Vagina (tissue), 2 donors: ENCODE measurements at regions not wholly inside any gene's neighbourhood (a gene's known extent, or its start where the extent isn't known, plus 50 kb on each side); places are given as distances from the start of the nearest gene placed in this dataset.

Source experiments
- DNase-seq, 2 donors: peaks; one replicate each; pipeline ENCODE4 v3.0.0-alpha.2; 2017; ENCODE audit errors: extremely low spot score in 2 of 2
- H3K27ac ChIP-seq: fragments of 200-600 bp; sonication (generic); one replicate; pipeline ENCODE4 v1.5.1; 2019
- H3K27me3 ChIP-seq: fragments of 200-600 bp; sonication (generic); one replicate; pipeline ENCODE4 v1.5.1; 2019
- H3K36me3 ChIP-seq, 2 donors: fragments of 200-600 bp; sonication (generic); one replicate each; pipeline ENCODE4 v1.5.1; 2017 to 2019
- H3K4me1 ChIP-seq: fragments of 200-600 bp; sonication (generic); one replicate; pipeline ENCODE4 v1.5.1; 2019
- H3K4me3 ChIP-seq, 2 donors: fragments of 200-600 bp; sonication (generic); 1 replicate in 1 of 2; 2 replicates in 1 of 2; pipeline ENCODE4 v1.5.1; 2016 to 2019
- H3K9me3 ChIP-seq: fragments of 200-600 bp; sonication (generic); one replicate; pipeline ENCODE4 v1.5.1; 2019
- CTCF ChIP-seq, 3 experiments: fragments of 450-650 bp in 2 of 3; fragments of 200-600 bp in 1 of 3; sonication (generic) in 1 of 3; IDR thresholded peaks; one replicate each; pipeline ENCODE4 v1.5.1; 2017 to 2019; ENCODE audit warnings: antibody characterized with exemption in 3 of 3, mild to moderate bottlenecking in 2 of 3, moderate library complexity in 2 of 3
- POLR2A ChIP-seq, 2 donors: fragments of 450-650 bp; IDR thresholded peaks; one replicate each; pipeline ENCODE4 v1.6.1; 2017; ENCODE audit warnings: antibody characterized with exemption in 2 of 2, mild to moderate bottlenecking in 2 of 2, moderate library complexity in 2 of 2
- POLR2AphosphoS5 ChIP-seq, 2 donors: sonication (generic); formaldehyde crosslinking; IDR thresholded peaks; one replicate each; pipeline ENCODE4 v1.9.0; 2017; ENCODE audit warnings: antibody characterized with exemption in 2 of 2, mild to moderate bottlenecking in 2 of 2, low read depth in 1 of 2; ENCODE audit not compliant: insufficient read depth in 1 of 2
- intact Hi-C: fragments of 100-400 bp; cut with DNase I; formaldehyde crosslinking; loops from one replicate; pipeline ENCODE4 v1.15.1; 2023

DNA sequence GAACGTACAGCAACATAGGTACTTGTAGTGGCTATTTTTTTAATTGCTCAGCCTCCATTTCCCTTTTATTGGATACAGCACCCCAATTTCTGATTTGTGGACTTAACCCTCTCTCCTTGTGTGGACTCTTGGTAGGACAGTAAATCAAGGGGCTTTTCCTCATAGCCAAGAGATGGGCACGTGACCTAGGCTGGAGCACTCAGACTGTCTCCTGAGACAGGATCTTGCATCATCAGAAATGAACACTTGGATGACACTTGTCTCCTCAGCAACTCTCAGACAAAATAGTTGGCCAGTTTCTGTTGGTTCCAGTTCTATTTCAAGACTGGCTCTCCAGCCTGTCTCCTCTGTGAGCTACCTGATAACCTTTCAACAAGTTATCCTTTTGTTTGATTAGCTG, 112.9 kb upstream of the ZNF678 start:
- Histone ChIP-seq H3K27ac (no peak overlapping the region), H3K4me3 (no peak overlapping the region), H3K36me3 (no peaks in the 10 kb centered on the region), H3K27me3 (no peaks in the 10 kb centered on the region), H3K4me1 (no peaks in the 10 kb centered on the region), H3K9me3 (no peaks in the 10 kb centered on the region)
- no peak for DNase-seq
- intact Hi-C loops = no loop called here
- TF ChIP-seq CTCF (IDR thresholded peaks at IDR 0.05) (no peak), POLR2AphosphoS5 (IDR thresholded peaks at IDR 0.05; ENCODE audit: insufficient read depth in 1 of 2, low read depth in 1 of 2) (no peak), POLR2A (IDR thresholded peaks at IDR 0.05) (no peak)

GRCh38 chr1:227449741-227450441, 113.5 kb upstream of the ZNF678 start:
- Histone ChIP-seq H3K9me3 (no peaks in the 10 kb centered on the region), H3K27ac (no peak overlapping the region), H3K36me3 (no peaks in the 10 kb centered on the region), H3K27me3 (no peaks in the 10 kb centered on the region), H3K4me3 (no peak overlapping the region), H3K4me1 (no peaks in the 10 kb centered on the region)
- no peak for DNase-seq
- no peak for TF ChIP-seq POLR2AphosphoS5 (IDR thresholded peaks at IDR 0.05; ENCODE audit: insufficient read depth in 1 of 2, low read depth in 1 of 2)
- no peak for TF ChIP-seq CTCF (IDR thresholded peaks at IDR 0.05)
- TF ChIP-seq POLR2A (IDR thresholded peaks at IDR 0.05) = no peak
- intact Hi-C loops = no loop called here

GRCh38 chr1:227449051-227449450, 114.3 kb upstream of the ZNF678 start:
- Histone ChIP-seq H3K36me3 (no peaks in the 10 kb centered on the region), H3K27me3 (no peaks in the 10 kb centered on the region), H3K4me3 (no peak overlapping the region), H3K9me3 (no peaks in the 10 kb centered on the region), H3K27ac (no peak overlapping the region), H3K4me1 (no peaks in the 10 kb centered on the region)
- no peak for TF ChIP-seq POLR2A (IDR thresholded peaks at IDR 0.05)
- no peak for TF ChIP-seq CTCF (IDR thresholded peaks at IDR 0.05)
- no peak for TF ChIP-seq POLR2AphosphoS5 (IDR thresholded peaks at IDR 0.05; ENCODE audit: insufficient read depth in 1 of 2, low read depth in 1 of 2)
- intact Hi-C loops = no loop called here
- no peak for DNase-seq

GRCh38 chr1:227447531-227447990, 115.8 kb upstream of the ZNF678 start:
- H3K36me3 ChIP-seq = no peaks in the 10 kb centered on the region
- H3K27ac ChIP-seq = no peak overlapping the region
- TF ChIP-seq POLR2A (IDR thresholded peaks at IDR 0.05) = no peak
- TF ChIP-seq CTCF (IDR thresholded peaks at IDR 0.05) = no peak
- no peak for TF ChIP-seq POLR2AphosphoS5 (IDR thresholded peaks at IDR 0.05; ENCODE audit: insufficient read depth in 1 of 2, low read depth in 1 of 2)
- H3K4me3 ChIP-seq = no peak overlapping the region
- no peaks in the 10 kb centered on the region for H3K9me3 ChIP-seq
- H3K27me3 ChIP-seq = no peaks in the 10 kb centered on the region
- intact Hi-C loops = no loop called here
- DNase-seq = no peak
- no peaks in the 10 kb centered on the region for H3K4me1 ChIP-seq

GRCh38 chr1:227445746-227446145, 117.6 kb upstream of the ZNF678 start:
- H3K27me3 ChIP-seq = no peaks in the 10 kb centered on the region
- no peaks in the 10 kb centered on the region for H3K9me3 ChIP-seq
- H3K27ac ChIP-seq = no peak overlapping the region
- intact Hi-C loops = no loop called here
- no peaks in the 10 kb centered on the region for H3K4me1 ChIP-seq
- TF ChIP-seq POLR2AphosphoS5 (IDR thresholded peaks at IDR 0.05; ENCODE audit: insufficient read depth in 1 of 2, low read depth in 1 of 2) (no peak), POLR2A (IDR thresholded peaks at IDR 0.05) (no peak), CTCF (IDR thresholded peaks at IDR 0.05) (no peak)
- DNase-seq = no peak
- no peak overlapping the region for H3K4me3 ChIP-seq
- H3K36me3 ChIP-seq = no peaks in the 10 kb centered on the region
